ENCODE measurements at regions not wholly inside any gene's neighbourhood (a gene's known extent, or its start where the extent isn't known, plus 50 kb on each side); places are given as distances from the start of the nearest gene placed in this dataset.

- TF ChIP-seq, protein P1, sequence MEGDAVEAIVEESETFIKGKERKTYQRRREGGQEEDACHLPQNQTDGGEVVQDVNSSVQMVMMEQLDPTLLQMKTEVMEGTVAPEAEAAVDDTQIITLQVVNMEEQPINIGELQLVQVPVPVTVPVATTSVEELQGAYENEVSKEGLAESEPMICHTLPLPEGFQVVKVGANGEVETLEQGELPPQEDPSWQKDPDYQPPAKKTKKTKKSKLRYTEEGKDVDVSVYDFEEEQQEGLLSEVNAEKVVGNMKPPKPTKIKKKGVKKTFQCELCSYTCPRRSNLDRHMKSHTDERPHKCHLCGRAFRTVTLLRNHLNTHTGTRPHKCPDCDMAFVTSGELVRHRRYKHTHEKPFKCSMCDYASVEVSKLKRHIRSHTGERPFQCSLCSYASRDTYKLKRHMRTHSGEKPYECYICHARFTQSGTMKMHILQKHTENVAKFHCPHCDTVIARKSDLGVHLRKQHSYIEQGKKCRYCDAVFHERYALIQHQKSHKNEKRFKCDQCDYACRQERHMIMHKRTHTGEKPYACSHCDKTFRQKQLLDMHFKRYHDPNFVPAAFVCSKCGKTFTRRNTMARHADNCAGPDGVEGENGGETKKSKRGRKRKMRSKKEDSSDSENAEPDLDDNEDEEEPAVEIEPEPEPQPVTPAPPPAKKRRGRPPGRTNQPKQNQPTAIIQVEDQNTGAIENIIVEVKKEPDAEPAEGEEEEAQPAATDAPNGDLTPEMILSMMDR (IDR thresholded peaks at IDR 0.05; ENCODE audit: low read depth, low read length, missing control alignments) = no peak
- no peak for DNase-seq (ENCODE audit: extremely low read depth, low read depth)
- H3K4me3 ChIP-seq (replicated peaks; ENCODE audit: low read depth, low read length) = no peak overlapping the region
These were observed 478.3 kb downstream of the ZEB2 start for GRCh38 chr2:144041612-144042011.

- TF ChIP-seq, protein P1 (IDR thresholded peaks at IDR 0.05; ENCODE audit: low read depth, low read length, missing control alignments) = no peak
- H3K4me3 ChIP-seq (replicated peaks; ENCODE audit: low read depth, low read length) = no peak overlapping the region
- no peak for DNase-seq (ENCODE audit: extremely low read depth, low read depth)
These were observed 479.1 kb downstream of the ZEB2 start for GRCh38 chr2:144040834-144041233.

DNA sequence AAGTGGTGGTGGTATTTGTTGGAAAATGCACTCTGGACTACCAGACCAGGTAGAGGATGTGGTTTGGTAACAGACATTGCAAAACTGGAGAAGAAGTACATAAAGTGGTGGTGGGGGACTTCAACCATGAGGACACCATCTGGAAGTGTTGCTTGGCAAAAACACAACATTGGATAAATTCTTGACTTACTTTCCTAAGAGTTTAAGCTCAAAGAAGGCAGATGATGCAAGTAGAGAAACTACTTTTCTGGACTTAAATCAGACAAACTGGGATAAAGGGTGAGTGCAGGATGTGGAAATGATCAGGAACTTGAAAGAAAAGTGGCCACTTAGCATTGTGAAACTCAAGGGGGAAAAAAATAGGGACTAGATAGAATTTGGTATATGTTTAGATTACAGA lies 487.4 kb downstream of the ZEB2 start:
- DNase-seq (ENCODE audit: extremely low read depth, low read depth) = peak; percentile 66
- no peak overlapping the region for H3K4me3 ChIP-seq (replicated peaks; ENCODE audit: low read depth, low read length)
- TF ChIP-seq, protein P1 (IDR thresholded peaks at IDR 0.05; ENCODE audit: low read depth, low read length, missing control alignments) = no peak

DNA sequence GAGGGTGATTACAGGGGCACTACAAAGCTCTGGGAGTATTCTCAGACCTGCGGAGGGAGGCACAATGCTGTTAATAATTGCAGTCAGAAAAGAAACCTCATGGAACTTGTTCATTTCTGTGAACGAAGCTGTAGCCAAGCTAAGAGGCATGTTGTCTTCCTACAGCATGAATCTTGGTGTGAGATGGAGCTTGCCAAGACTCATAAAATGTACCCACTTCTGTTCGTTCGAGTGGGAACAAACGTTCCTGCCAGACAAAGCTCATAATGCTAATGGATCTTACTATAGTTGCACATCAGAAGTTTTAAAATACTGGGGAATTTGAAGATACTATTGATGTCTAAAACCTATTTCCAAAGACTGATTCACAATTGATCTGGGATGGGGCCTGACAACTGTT lies 489.1 kb downstream of the ZEB2 start:
- no peak for DNase-seq (ENCODE audit: extremely low read depth, low read depth)
- TF ChIP-seq, protein P1 (IDR thresholded peaks at IDR 0.05; ENCODE audit: low read depth, low read length, missing control alignments) = no peak
- no peak overlapping the region for H3K4me3 ChIP-seq (replicated peaks; ENCODE audit: low read depth, low read length)

GRCh38 chr2:144027593-144027992 lies 492.3 kb downstream of the ZEB2 start:
- peak; percentile 16 for DNase-seq (ENCODE audit: extremely low read depth, low read depth)
- H3K4me3 ChIP-seq (replicated peaks; ENCODE audit: low read depth, low read length) = no peak overlapping the region
- TF ChIP-seq, protein P1 (IDR thresholded peaks at IDR 0.05; ENCODE audit: low read depth, low read length, missing control alignments) = no peak

DNA sequence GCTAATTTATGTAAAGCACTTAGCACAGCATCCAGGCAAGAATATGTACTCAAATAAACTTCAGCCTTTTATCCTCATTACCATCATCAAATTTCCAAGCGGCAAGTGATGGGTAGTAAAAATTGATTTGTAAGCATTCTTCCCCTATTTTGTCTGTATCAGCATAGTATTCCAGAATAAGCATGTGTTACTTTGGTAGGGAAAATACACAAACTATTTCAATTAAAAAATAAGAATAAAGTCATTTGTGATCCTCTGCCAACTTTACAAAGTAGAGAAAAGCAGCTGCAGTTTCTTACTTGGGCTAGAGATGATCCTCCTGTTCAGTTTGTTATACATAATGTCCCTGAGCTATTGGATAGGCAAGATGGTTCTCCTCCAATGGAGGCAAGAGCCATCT lies 493.2 kb downstream of the ZEB2 start:
- DNase-seq (ENCODE audit: extremely low read depth, low read depth) = no peak
- no peak overlapping the region for H3K4me3 ChIP-seq (replicated peaks; ENCODE audit: low read depth, low read length)
- TF ChIP-seq, protein P1 (IDR thresholded peaks at IDR 0.05; ENCODE audit: low read depth, low read length, missing control alignments) = no peak

GRCh38 chr2:144020047-144020446 lies 499.9 kb downstream of the ZEB2 start:
- H3K4me3 ChIP-seq (replicated peaks; ENCODE audit: low read depth, low read length) = no peak overlapping the region
- TF ChIP-seq, protein P1 (IDR thresholded peaks at IDR 0.05; ENCODE audit: low read depth, low read length, missing control alignments) = no peak
- no peak for DNase-seq (ENCODE audit: extremely low read depth, low read depth)
